ENCODE measurements at regions not wholly inside any gene's neighbourhood (a gene's known extent, or its start where the extent isn't known, plus 50 kb on each side); places are given as distances from the start of the nearest gene placed in this dataset.
A peak's percentile ranks its signal among the peaks of the same experiment; 100 is the strongest.

DNA sequence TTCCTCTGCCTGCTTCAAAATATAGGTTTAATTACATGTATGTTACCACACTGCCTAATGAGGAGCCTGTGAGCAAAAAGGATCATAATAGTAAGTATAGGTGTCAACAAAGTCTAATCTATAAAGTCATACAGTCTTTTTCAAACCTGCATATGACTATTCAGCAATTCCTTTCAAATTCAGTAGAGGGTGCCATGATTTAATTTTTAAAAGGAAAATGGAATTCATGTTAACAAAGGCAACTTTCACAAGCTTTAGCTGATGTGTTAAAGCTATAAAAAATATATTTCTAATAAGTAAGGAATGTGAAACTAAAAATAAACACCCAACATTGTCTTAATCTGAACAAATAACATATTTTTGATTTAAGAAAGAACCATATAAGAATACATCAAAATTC, 52.1 kb downstream of the MPP7 start:
- DNase-seq: no peak
- intact Hi-C loops (cut with DNase I): loop anchor here (1.0 kb wide), 1 partner anchor 132 kb away; no protein-coding TSS in a partner anchor

DNA sequence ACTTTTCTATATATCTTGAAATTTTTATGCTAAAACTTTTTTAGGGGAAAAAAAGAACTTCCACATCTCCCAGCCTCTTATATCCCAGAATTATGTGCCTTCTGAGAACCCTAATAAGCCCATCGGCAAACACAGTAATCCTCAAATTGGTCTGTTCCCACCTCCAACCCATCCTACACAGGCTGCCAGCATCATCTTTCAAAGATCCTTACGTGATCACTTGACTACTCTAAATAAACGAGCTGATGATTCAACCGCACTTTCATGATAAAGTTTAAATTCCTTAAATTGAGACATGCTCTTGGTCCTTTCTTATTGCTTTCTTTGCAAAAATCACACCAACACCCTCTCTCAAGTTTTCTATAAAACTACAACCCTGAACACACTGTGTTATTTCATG, 52.5 kb downstream of the MPP7 start:
- DNase-seq: no peak
- intact Hi-C loops (cut with DNase I): loop anchor here (1.0 kb wide), 1 partner anchor 132 kb away; no protein-coding TSS in a partner anchor

GRCh38 chr10:28249512-28249911, 53.4 kb downstream of the MPP7 start:
- peak in 1 of 10 donors; percentile 82 for DNase-seq
- intact Hi-C loops (cut with DNase I): loop anchor here (10.0 kb wide), 1 partner anchor 695 kb away; no protein-coding TSS in a partner anchor

GRCh38 chr10:28248092-28248491, 54.8 kb downstream of the MPP7 start:
- DNase-seq: no peak
- intact Hi-C loops (cut with DNase I): loop anchor here (10.0 kb wide), 1 partner anchor 693 kb away; no protein-coding TSS in a partner anchor

GRCh38 chr10:28246023-28246422, 56.8 kb downstream of the MPP7 start:
- intact Hi-C loops (cut with DNase I): loop anchor here (10.0 kb wide), 1 partner anchor 691 kb away; no protein-coding TSS in a partner anchor
- no peak for DNase-seq

DNA sequence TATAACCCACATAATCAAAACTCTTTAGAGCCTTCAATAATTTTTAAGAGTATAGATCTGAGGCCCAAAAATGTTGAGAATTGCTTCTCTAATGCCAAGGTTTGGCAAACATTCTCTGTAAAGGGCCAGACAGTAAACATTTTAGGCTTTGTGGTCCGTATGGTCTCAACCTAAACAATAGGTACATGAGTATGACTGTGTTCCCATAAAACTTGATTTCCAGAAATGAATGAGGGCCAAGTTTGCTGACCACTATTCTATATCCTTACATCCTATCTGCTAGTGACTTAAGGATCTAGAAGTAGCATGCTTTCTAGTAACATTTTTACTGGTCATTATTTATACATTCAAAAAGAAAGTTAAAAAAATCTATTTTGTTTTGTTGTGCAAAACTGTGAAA, 58.9 kb downstream of the MPP7 start:
- intact Hi-C loops (cut with DNase I): loop anchor here (5.0 to 10.0 kb wide), 3 partner anchors 502 to 797 kb away; no protein-coding TSS in a partner anchor
- no peak for DNase-seq

- intact Hi-C loops (cut with DNase I): loop anchor here (5.0 to 10.0 kb wide), 3 partner anchors 500 to 795 kb away; no protein-coding TSS in a partner anchor
- no peak for DNase-seq
Measured at GRCh38 chr10:28242555-28243204, 60.2 kb downstream of the MPP7 start.

- DNase-seq: no peak
- intact Hi-C loops (cut with DNase I): loop anchor here (5.0 to 10.0 kb wide), 3 partner anchors 500 to 795 kb away; no protein-coding TSS in a partner anchor
Measured at GRCh38 chr10:28241741-28242399, 61.0 kb downstream of the MPP7 start.

GRCh38 chr10:28240400-28240799, 62.5 kb downstream of the MPP7 start:
- intact Hi-C loops (cut with DNase I): loop anchor here (5.0 to 10.0 kb wide), 3 partner anchors 498 to 793 kb away; no protein-coding TSS in a partner anchor
- DNase-seq: no peak

- intact Hi-C loops (cut with DNase I): no loop called here
- DNase-seq: no peak
Measured at GRCh38 chr10:28236591-28236990, 66.3 kb downstream of the MPP7 start.

GRCh38 chr10:28220811-28221210, 82.1 kb downstream of the MPP7 start:
- intact Hi-C loops (cut with DNase I): no loop called here
- no peak for DNase-seq

DNA sequence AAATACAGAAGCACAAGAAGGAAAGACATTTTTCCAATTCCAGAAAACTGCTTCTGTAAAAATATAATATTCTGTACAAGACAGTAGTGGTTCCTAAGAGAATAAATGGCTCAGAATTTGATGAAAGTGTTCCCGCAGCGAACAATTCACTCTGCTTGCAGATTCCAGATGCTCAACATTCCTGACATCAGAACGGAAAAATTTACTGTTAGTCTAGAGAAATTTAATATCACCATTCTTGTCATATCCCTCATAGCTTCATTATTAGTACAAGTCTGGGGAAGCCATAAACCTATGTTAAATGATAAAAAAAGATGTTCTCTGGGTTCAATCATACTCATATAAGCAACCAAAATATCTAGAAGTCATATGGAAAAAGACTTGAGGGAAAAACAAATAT, 83.6 kb downstream of the MPP7 start:
- intact Hi-C loops (cut with DNase I): no loop called here
- no peak for DNase-seq

- peak in 1 of 10 donors; percentile 43 for DNase-seq
- intact Hi-C loops (cut with DNase I): no loop called here
Measured at GRCh38 chr10:28217848-28218247, 85.0 kb downstream of the MPP7 start.

DNA sequence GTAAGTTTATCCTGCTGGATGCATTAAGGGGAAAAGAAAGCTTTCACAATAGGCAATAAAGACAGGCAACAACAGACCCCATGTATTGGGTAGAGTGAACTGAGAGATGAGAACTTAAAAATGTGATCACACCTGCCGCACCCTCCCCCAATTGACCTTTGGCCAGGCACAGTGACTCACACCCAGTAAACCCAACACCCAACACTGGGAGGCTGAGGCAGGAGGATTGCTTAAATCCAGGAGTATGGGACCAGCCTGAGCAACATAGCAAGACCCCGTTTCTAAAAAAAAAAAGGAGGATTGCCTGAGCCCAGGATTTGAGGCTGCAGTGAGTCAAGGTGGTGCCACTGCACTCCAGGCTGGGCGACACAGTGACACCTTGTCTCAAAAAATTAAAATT, 86.9 kb downstream of the MPP7 start:
- no peak for DNase-seq
- intact Hi-C loops (cut with DNase I): no loop called here

- no peak for DNase-seq
- intact Hi-C loops (cut with DNase I): no loop called here
Measured at GRCh38 chr10:28214219-28214618, 88.6 kb downstream of the MPP7 start.

DNA sequence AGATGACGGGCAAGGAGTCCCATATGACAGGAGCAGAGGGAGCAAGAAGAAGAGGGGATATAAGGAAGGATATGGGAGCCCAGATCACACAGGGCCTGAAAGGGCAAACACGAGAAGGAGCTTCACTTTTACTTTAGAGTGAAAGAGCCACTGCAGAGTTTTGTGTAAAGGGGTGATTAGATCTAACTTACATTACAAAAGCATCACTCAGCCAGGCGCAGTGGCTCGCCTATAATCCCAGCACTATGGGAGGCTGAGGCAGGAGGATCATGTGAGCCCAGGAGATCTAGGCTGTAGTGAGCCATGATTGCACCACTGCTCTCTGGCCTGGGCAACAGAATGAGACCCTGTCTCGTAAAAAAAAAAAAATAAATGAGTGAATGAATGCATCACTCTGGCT, 91.1 kb downstream of the MPP7 start:
- DNase-seq: no peak
- intact Hi-C loops (cut with DNase I): no loop called here

DNA sequence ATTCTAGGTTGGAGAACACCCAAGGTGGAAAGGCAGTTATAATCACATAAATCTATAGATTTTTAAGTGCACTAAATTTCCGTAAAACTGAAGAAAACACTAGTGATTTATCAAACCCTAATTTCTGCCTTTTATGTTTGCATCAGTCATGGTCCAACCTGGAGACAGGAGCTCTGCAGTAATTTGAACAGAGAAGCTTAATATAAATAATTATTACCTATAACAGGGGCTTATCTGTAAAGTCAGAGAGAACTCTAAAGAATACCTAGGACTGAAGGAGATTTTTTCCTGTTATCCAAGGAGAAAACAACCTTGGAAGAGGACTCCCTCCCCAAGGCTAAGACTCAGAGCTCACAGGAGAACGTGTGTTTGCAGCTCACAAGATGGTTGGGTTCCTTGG, 95.1 kb downstream of the MPP7 start:
- no peak for DNase-seq
- intact Hi-C loops (cut with DNase I): no loop called here

- intact Hi-C loops (cut with DNase I): no loop called here
- no peak for DNase-seq
Measured at GRCh38 chr10:28202941-28203352, 99.9 kb downstream of the MPP7 start.

DNA sequence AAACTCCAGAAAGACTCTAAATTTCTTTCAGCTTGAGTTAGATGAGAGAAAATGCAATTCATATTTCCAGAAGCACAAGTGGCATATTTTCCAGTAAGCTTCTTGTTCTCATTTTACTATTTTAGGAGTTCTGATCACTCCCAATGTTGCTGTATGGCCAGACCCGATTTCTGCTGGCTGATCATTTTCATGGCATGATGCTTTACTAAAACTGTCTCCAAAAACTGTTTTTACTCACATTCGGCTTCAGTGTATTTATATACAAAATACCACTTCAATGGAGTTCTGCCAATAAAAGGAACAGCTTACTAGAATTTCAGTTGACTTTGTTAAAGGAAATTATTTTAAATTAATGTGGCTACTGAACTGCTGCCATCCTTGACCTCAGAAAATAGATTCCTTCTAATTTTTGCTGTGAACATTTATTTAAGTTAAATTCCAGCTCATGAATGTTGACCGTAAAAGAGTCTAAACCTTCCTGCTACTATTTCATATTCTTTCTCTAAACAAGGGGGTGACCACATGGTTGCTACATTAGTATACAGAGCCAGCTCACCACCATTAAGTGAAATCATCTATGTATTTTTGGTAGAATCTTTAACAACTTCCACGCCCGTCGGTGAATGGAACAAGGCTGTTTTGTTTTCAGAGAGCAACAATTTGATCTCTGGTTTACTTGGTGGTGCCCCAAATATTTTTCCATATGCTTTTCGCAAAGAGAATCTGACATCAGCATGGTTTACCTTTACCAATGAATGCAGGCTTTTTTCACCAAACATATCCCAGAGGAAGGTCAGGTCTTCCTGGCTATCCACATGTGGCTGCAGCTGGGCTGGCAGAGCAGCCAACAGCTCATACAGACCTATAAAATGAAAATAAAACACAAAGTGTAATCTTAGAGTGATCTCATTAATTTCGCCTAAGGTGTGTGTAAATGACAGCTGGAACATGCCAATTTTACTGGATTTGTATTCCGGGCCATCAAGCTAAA, 101.2 kb downstream of the MPP7 start:
- intact Hi-C loops (cut with DNase I): no loop called here
- no peak for DNase-seq

DNA sequence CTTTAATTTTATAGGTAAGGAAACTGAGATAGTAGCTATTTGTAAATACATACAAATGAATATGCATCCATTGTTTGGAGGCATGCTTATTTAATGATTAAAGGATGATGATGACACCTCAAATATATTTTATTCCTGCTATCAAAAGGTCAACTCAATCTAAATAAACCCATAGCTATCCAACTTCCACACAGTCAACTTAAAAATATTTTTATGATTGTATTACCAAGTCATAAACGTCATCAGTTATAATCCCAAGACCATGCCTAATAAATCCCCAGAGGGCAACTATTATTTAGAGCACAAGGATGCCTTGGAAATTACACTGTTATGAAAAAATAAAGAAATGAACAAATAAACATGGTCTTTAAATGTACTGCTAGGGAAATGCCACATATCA, 102.1 kb downstream of the MPP7 start:
- intact Hi-C loops (cut with DNase I): no loop called here
- DNase-seq: no peak

- intact Hi-C loops (cut with DNase I): no loop called here
- no peak for DNase-seq
Measured at GRCh38 chr10:28199941-28200340, 102.9 kb downstream of the MPP7 start.
